CD14-positive monocyte (primary cell): ENCODE measurements at regions not wholly inside any gene's neighbourhood (a gene's known extent, or its start where the extent isn't known, plus 50 kb on each side); places are given as distances from the start of the nearest gene placed in this dataset.

Source experiments
- DNase-seq, 3 donors: peaks; one replicate each; pipeline ENCODE4 v3.0.0-alpha.2; 2011 to 2022
- H2AFZ ChIP-seq: 2 replicates; pipeline ENCODE4 v1.6.0; 2012; ENCODE audit warnings: mild to moderate bottlenecking, low read depth, low read length, inconsistent platforms; ENCODE audit not compliant: insufficient read depth, poor library complexity, severe bottlenecking
- H3K27ac ChIP-seq, 2 donors: 1 replicate in 1 of 2; 2 replicates in 1 of 2; pipeline ENCODE4 v1.5.1; 2012 to 2013; ENCODE audit warnings: low read length in 2 of 2, control low read depth in 1 of 2, inconsistent platforms in 1 of 2, low read depth in 1 of 2, mild to moderate bottlenecking in 1 of 2
- H3K27me3 ChIP-seq, 2 donors: one replicate each; pipeline versions ENCODE4 v1.6.0 to v1.6.1; 2011 to 2013; ENCODE audit warnings: low read length in 2 of 2; ENCODE audit not compliant: control insufficient read depth in 2 of 2, insufficient read depth in 2 of 2
- H3K36me3 ChIP-seq, 2 donors: replicated peaks in 1 of 2; 1 replicate in 1 of 2; 2 replicates in 1 of 2; pipeline versions ENCODE4 v1.5.1 to v1.6.1; 2012 to 2013; ENCODE audit warnings: low read length in 2 of 2, control low read depth in 1 of 2, inconsistent platforms in 1 of 2, mild to moderate bottlenecking in 1 of 2; ENCODE audit not compliant: insufficient read depth in 2 of 2, control insufficient read depth in 1 of 2
- H3K4me1 ChIP-seq, 2 donors: 1 replicate in 1 of 2; 2 replicates in 1 of 2; pipeline versions ENCODE4 v1.5.1 to v1.6.1; 2012 to 2013; ENCODE audit warnings: low read length in 2 of 2, control low read depth in 1 of 2, inconsistent platforms in 1 of 2, mild to moderate bottlenecking in 1 of 2, moderate library complexity in 1 of 2; ENCODE audit not compliant: insufficient read depth in 2 of 2, control insufficient read depth in 1 of 2
- H3K4me2 ChIP-seq: replicated peaks from 2 replicates; pipeline ENCODE3; 2012; ENCODE audit warnings: low read length, moderate library complexity, mild to moderate bottlenecking; ENCODE audit not compliant: poor library complexity, severe bottlenecking; ENCODE audit errors: extremely low read depth
- H3K4me3 ChIP-seq, 3 experiments: fragments of 200-600 bp in 1 of 3; sonication (generic) in 1 of 3; replicated peaks in 1 of 3; 1 replicate in 2 of 3; 2 replicates in 1 of 3; pipeline ENCODE4 v1.5.1; 2011 to 2013; ENCODE audit warnings: low read length in 3 of 3, mild to moderate bottlenecking in 3 of 3, control low read depth in 2 of 3, low read depth in 2 of 3, inconsistent platforms in 1 of 3, moderate library complexity in 1 of 3
- H3K79me2 ChIP-seq: 2 replicates; pipeline ENCODE4 v1.6.0; 2012; ENCODE audit warnings: mild to moderate bottlenecking, control low read depth, inconsistent platforms, low read length, moderate library complexity; ENCODE audit not compliant: insufficient read depth
- H3K9ac ChIP-seq: 2 replicates; pipeline ENCODE4 v1.6.0; 2017; ENCODE audit warnings: low read length, mild to moderate bottlenecking; ENCODE audit not compliant: insufficient read depth, poor library complexity, severe bottlenecking
- H3K9me3 ChIP-seq, 2 donors: replicated peaks in 1 of 2; 1 replicate in 1 of 2; 2 replicates in 1 of 2; pipeline versions ENCODE4 v1.5.1 to v1.6.1; 2012 to 2013; ENCODE audit warnings: low read length in 2 of 2, control low read depth in 1 of 2; ENCODE audit not compliant: control insufficient read depth in 1 of 2, insufficient read depth in 1 of 2
- H4K20me1 ChIP-seq: 2 replicates; pipeline ENCODE4 v1.6.0; 2012; ENCODE audit warnings: mild to moderate bottlenecking, low read length, control low read depth, moderate library complexity; ENCODE audit not compliant: insufficient read depth
- H3K27ac Mint-ChIP-seq, 7 donors: one replicate each; pipeline ENCODE4 v1.8.0; 2020; ENCODE audit warnings: mild to moderate bottlenecking in 7 of 7, mixed read lengths in 7 of 7, moderate library complexity in 6 of 7, inconsistent platforms in 2 of 7
- H3K27me3 Mint-ChIP-seq, 3 donors: one replicate each; pipeline ENCODE4 v1.8.0; 2021 to 2022; ENCODE audit warnings: low read depth in 3 of 3, mild to moderate bottlenecking in 3 of 3, mixed read lengths in 3 of 3, moderate library complexity in 3 of 3, inconsistent platforms in 1 of 3
- H3K36me3 Mint-ChIP-seq, 2 donors: one replicate each; pipeline ENCODE4 v1.8.0; 2020; ENCODE audit warnings: mixed read lengths in 2 of 2, inconsistent platforms in 1 of 2, mild to moderate bottlenecking in 1 of 2
- H3K4me1 Mint-ChIP-seq: one replicate; pipeline ENCODE4 v1.8.0; 2020; ENCODE audit warnings: mild to moderate bottlenecking, mixed read lengths
- H3K4me3 Mint-ChIP-seq, 2 donors: one replicate each; pipeline ENCODE4 v1.8.0; 2020; ENCODE audit warnings: mild to moderate bottlenecking in 2 of 2, mixed read lengths in 2 of 2, moderate library complexity in 1 of 2
- H3K9me3 Mint-ChIP-seq, 7 donors: one replicate each; pipeline ENCODE4 v1.8.0; 2020 to 2022; ENCODE audit warnings: mixed read lengths in 7 of 7, mild to moderate bottlenecking in 6 of 7, moderate library complexity in 6 of 7, inconsistent platforms in 2 of 7
- WGBS: methylation state at CpG from one replicate; pipeline ENCODE4 v1.1.5; 2013; ENCODE audit warnings: missing lambda C conversion rate; ENCODE audit not compliant: insufficient coverage; 5-methylcytosine and 5-hydroxymethylcytosine counted together
- intact Hi-C, 2 donors: fragments of 100-400 bp; cut with micrococcal nuclease; formaldehyde crosslinking; loops; one replicate each; pipeline versions ENCODE4 v1.15.0 to v1.15.1; 2023
- TF ChIP-seq, protein P1 (sequence below): fragments of 200-600 bp; IDR thresholded peaks from one replicate; pipeline ENCODE4 v1.8.0; 2022; ENCODE audit warnings: antibody characterized with exemption, mild to moderate bottlenecking

DNA sequence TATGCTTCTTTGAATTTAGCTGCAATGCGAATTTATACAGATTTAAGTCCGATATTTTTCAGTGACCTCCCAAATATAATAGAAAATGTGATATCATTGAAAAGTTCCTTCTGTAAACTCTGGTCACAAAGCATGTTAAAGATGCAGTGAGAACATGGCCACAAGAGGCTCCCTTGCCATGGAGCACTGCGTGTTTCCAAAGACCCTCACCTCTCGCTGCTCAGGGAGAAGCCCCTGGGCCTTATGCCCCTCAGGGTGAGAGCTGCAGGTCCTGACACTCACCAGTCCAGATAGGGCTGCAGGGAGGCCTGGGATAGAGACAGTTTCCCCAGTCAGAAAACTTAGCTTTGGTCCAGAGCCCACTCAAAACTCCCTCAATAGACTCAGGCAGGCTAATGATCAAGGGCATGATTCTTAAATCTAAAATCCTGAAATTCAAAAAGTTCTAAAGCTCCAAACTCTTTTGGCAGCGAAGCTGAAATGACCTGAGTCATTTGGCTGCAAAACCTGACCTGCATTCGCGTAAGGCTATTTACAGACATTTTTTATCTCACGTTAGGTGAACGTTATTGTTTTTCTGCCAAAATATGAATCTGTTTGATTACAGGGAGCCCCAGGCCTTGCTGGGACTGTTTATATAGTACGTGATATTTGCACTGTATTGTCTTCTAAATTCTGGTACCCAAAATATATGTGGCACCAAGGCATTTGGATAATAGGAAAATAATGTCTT lies 67.8 kb downstream of the CAPZA3 start:
- Mint-ChIP-seq H3K9me3 (peaks cover 0 to 5% (median 0%) of the 10 kb centered on the region in 7 donors), H3K36me3 (peaks cover 0 to 2% of the 10 kb centered on the region in 2 donors), H3K27ac (no peak overlapping the region), H3K27me3 (no peaks in the 10 kb centered on the region), H3K4me1 (peaks cover 7% of the 10 kb centered on the region), H3K4me3 (no peak overlapping the region)
- Histone ChIP-seq H3K79me2 (no peaks in the 10 kb centered on the region), H4K20me1 (no peaks in the 10 kb centered on the region), H3K4me3 (no peak overlapping the region), H3K4me1 (peaks cover 4 to 6% of the 10 kb centered on the region in 2 donors), H3K36me3 (no peaks in the 10 kb centered on the region), H3K9ac (no peak overlapping the region), H3K4me2 (no peak overlapping the region), H2AFZ (no peak overlapping the region), H3K9me3 (no peaks in the 10 kb centered on the region), H3K27ac (no peak overlapping the region), H3K27me3 (no peaks in the 10 kb centered on the region)
- 99% methylated on average over 7 of the region's 10 CpGs for WGBS
- no peak for DNase-seq
- intact Hi-C loops: no loop called here
- TF ChIP-seq, protein P1, sequence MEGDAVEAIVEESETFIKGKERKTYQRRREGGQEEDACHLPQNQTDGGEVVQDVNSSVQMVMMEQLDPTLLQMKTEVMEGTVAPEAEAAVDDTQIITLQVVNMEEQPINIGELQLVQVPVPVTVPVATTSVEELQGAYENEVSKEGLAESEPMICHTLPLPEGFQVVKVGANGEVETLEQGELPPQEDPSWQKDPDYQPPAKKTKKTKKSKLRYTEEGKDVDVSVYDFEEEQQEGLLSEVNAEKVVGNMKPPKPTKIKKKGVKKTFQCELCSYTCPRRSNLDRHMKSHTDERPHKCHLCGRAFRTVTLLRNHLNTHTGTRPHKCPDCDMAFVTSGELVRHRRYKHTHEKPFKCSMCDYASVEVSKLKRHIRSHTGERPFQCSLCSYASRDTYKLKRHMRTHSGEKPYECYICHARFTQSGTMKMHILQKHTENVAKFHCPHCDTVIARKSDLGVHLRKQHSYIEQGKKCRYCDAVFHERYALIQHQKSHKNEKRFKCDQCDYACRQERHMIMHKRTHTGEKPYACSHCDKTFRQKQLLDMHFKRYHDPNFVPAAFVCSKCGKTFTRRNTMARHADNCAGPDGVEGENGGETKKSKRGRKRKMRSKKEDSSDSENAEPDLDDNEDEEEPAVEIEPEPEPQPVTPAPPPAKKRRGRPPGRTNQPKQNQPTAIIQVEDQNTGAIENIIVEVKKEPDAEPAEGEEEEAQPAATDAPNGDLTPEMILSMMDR: no peak

DNA sequence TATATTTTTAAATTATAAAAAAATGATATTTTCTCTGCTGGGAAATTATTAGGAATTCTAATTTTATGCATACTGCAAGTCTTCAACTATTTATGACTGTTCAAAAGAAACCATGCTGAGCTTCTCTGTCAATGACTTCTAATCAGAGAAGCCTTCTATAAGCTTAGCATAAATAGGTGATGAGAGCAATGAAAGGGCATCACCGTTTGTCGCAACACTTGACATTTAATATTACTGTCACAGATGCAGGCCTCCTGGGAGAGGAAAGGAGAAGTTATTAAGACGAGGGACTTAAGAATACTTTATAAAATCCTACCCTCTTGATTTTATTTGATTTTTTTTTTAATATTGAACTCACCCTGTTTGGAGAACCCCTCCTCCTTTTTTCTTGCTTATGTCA lies 69.8 kb downstream of the CAPZA3 start:
- H3K27ac ChIP-seq: no peak overlapping the region
- H3K4me3 ChIP-seq: no peak overlapping the region
- no peak overlapping the region for H3K27ac Mint-ChIP-seq
- no peaks in the 10 kb centered on the region for H3K27me3 Mint-ChIP-seq
- H3K9me3 Mint-ChIP-seq: peaks cover 0 to under 1% (median 0%) of the 10 kb centered on the region in 7 donors
- no peaks in the 10 kb centered on the region for H3K79me2 ChIP-seq
- no CpG with 5 or more reads among the region's 3 CpGs for WGBS
- TF ChIP-seq, protein P1: no peak
- H3K4me1 Mint-ChIP-seq: peaks cover 23% of the 10 kb centered on the region
- H3K4me1 ChIP-seq: peaks cover 18 to 21% of the 10 kb centered on the region in 2 donors
- H3K36me3 Mint-ChIP-seq: peaks cover 0 to 2% of the 10 kb centered on the region in 2 donors
- H2AFZ ChIP-seq: no peak overlapping the region
- no peak for DNase-seq
- no peak overlapping the region for H3K4me2 ChIP-seq
- no peak overlapping the region for H3K9ac ChIP-seq
- H3K4me3 Mint-ChIP-seq: no peak overlapping the region
- intact Hi-C loops: no loop called here
- H4K20me1 ChIP-seq: no peaks in the 10 kb centered on the region
- H3K36me3 ChIP-seq: no peaks in the 10 kb centered on the region
- no peaks in the 10 kb centered on the region for H3K9me3 ChIP-seq
- no peaks in the 10 kb centered on the region for H3K27me3 ChIP-seq
